GM18499 (cell line): ENCODE measurements at regions not wholly inside any gene's neighbourhood (a gene's known extent, or its start where the extent isn't known, plus 50 kb on each side); places are given as distances from the start of the nearest gene placed in this dataset.

Source experiments
- ATAC-seq: cut with Tn5 transposase; IDR thresholded peaks from one replicate; pipeline ENCODE4 v1.9.1; 2021; ENCODE audit warnings: moderate number of reproducible peaks; ENCODE audit not compliant: insufficient read depth, unreplicated experiment

- no peak for ATAC-seq
These were observed 391.8 kb upstream of the DCN start for GRCh38 chr12:91574391-91574790.

- ATAC-seq = no peak
These were observed 390.3 kb upstream of the DCN start for GRCh38 chr12:91572869-91573268.

GRCh38 chr12:91567100-91567485 lies 384.5 kb upstream of the DCN start:
- no peak for ATAC-seq

GRCh38 chr12:91566328-91567099 lies 383.9 kb upstream of the DCN start:
- ATAC-seq = no peak

- no peak for ATAC-seq
These were observed 383.2 kb upstream of the DCN start for GRCh38 chr12:91565846-91566245.

- ATAC-seq = no peak
These were observed 382.6 kb upstream of the DCN start for GRCh38 chr12:91565246-91565645.

GRCh38 chr12:91563011-91563765 lies 380.6 kb upstream of the DCN start:
- no peak for ATAC-seq

- no peak for ATAC-seq
These were observed 379.9 kb upstream of the DCN start for GRCh38 chr12:91562476-91562875.

GRCh38 chr12:91561958-91562325 lies 379.3 kb upstream of the DCN start:
- ATAC-seq = no peak

GRCh38 chr12:91561301-91561957 lies 378.8 kb upstream of the DCN start:
- no peak for ATAC-seq

GRCh38 chr12:91556909-91557308 lies 374.3 kb upstream of the DCN start:
- ATAC-seq = no peak

GRCh38 chr12:91555436-91556415 lies 373.1 kb upstream of the DCN start:
- no peak for ATAC-seq

- no peak for ATAC-seq
These were observed 369.3 kb upstream of the DCN start for GRCh38 chr12:91551927-91552326.

- ATAC-seq = no peak
These were observed 368.6 kb upstream of the DCN start for GRCh38 chr12:91551242-91551641.

- ATAC-seq = no peak
These were observed 360.0 kb upstream of the DCN start for GRCh38 chr12:91542666-91543065.

GRCh38 chr12:91542067-91542466 lies 359.4 kb upstream of the DCN start:
- no peak for ATAC-seq

GRCh38 chr12:91538418-91538817 lies 355.8 kb upstream of the DCN start:
- no peak for ATAC-seq

GRCh38 chr12:91533366-91533765 lies 350.7 kb upstream of the DCN start:
- no peak for ATAC-seq

GRCh38 chr12:91529829-91530228 lies 347.2 kb upstream of the DCN start:
- ATAC-seq = no peak

GRCh38 chr12:91523831-91524230 lies 341.2 kb upstream of the DCN start:
- no peak for ATAC-seq
